Breast epithelium (tissue), 3 donors: ENCODE measurements at regions not wholly inside any gene's neighbourhood (a gene's known extent, or its start where the extent isn't known, plus 50 kb on each side); places are given as distances from the start of the nearest gene placed in this dataset.

Source experiments
- POLR2A ChIP-seq: fragments of 450-650 bp; IDR thresholded peaks from one replicate; pipeline ENCODE4 v1.6.1; 2016; ENCODE audit warnings: antibody characterized with exemption, mild to moderate bottlenecking, moderate library complexity
- TF ChIP-seq, protein P1 (sequence below), 3 donors: fragments of 450-650 bp; IDR thresholded peaks; one replicate each; pipeline ENCODE4 v1.5.1; 2016 to 2017; ENCODE audit warnings: antibody characterized with exemption in 3 of 3, mild to moderate bottlenecking in 3 of 3, moderate library complexity in 3 of 3

GRCh38 chr20:11697055-11697454 lies 220.6 kb upstream of the BTBD3 start:
- TF ChIP-seq, protein P1, sequence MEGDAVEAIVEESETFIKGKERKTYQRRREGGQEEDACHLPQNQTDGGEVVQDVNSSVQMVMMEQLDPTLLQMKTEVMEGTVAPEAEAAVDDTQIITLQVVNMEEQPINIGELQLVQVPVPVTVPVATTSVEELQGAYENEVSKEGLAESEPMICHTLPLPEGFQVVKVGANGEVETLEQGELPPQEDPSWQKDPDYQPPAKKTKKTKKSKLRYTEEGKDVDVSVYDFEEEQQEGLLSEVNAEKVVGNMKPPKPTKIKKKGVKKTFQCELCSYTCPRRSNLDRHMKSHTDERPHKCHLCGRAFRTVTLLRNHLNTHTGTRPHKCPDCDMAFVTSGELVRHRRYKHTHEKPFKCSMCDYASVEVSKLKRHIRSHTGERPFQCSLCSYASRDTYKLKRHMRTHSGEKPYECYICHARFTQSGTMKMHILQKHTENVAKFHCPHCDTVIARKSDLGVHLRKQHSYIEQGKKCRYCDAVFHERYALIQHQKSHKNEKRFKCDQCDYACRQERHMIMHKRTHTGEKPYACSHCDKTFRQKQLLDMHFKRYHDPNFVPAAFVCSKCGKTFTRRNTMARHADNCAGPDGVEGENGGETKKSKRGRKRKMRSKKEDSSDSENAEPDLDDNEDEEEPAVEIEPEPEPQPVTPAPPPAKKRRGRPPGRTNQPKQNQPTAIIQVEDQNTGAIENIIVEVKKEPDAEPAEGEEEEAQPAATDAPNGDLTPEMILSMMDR (IDR thresholded peaks at IDR 0.05), result no peak
- TF ChIP-seq POLR2A, result no peak
